ENCODE measurements at regions not wholly inside any gene's neighbourhood (a gene's known extent, or its start where the extent isn't known, plus 50 kb on each side); places are given as distances from the start of the nearest gene placed in this dataset.
A peak's percentile ranks its signal among the peaks of the same experiment; 100 is the strongest.
"Not testable (repeated sequence)": the region's sequence is repeated elsewhere in the genome, so short reads cannot be mapped to it uniquely, and the experiment has no call there.

DNA sequence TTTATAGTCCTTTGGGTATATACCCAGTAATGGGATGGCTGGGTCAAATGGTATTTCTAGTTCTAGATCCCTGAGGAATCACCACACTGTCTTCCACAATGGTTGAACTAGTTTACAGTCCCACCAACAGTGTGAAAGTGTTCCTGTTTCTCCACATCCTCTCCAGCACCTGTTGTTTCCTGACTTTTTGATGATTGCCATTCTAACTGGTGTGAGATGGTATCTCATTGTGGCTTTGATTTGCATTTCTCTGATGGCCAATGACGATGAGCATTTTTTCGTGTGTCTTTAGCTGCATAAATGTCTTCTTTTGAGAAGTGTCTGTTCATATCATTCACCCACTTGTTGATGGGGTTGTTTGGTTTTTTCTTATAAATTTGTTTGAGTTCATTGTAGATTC is 612.5 kb upstream of the SGCD start:
- DNase-seq, result not testable (repeated sequence)

DNA sequence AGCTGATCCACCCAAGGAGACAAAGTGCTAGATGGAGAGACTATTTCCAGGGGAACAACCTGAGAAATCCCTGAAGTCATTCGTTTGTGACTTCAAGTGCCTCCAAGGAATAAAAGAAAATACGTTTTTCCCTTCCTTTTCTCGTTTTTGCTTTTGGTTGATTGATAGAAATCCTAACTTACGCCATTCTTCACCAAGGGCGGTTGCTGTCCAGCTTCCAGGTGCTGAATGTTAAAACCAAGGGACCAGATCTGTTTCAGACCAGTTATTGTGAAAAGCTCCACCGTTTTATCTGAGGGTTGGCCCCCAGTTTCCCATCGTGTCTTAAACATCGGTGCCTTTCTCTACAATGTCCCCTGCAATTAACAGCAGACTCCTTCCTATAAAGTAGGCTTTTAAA is 600.7 kb upstream of the SGCD start:
- DNase-seq, result no peak

DNA sequence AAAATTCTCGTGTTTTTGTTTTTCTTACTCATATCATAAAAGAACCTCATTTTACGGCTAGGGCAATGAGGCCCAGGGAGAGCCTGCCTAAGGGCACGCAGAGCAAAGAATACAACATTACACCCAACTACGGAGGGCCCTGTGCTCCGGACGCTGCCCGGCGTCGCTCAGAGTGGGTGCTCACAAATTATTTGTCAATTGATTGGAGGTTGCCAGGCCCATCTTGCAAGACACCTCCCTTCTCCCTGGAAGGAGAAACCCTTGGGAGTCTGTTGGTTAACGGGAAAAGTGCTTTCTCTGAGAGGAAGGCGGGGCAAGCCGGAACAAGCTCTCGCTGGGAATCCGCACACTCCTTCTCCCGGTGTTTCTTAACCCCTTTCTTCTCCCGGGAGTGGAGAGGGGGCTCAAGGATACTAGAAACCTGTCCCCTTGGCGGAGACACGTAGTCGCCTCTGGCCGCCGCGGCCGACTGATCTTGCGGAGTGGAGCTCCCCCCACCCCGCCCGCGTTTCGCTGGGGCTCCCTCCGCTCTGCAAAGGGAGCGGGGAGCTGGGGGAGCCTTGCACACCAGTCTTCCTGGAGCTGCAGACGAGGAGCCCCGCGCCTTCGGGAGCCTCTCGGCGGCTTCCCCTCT is 599.3 kb upstream of the SGCD start:
- peak; percentile 49 for DNase-seq

DNA sequence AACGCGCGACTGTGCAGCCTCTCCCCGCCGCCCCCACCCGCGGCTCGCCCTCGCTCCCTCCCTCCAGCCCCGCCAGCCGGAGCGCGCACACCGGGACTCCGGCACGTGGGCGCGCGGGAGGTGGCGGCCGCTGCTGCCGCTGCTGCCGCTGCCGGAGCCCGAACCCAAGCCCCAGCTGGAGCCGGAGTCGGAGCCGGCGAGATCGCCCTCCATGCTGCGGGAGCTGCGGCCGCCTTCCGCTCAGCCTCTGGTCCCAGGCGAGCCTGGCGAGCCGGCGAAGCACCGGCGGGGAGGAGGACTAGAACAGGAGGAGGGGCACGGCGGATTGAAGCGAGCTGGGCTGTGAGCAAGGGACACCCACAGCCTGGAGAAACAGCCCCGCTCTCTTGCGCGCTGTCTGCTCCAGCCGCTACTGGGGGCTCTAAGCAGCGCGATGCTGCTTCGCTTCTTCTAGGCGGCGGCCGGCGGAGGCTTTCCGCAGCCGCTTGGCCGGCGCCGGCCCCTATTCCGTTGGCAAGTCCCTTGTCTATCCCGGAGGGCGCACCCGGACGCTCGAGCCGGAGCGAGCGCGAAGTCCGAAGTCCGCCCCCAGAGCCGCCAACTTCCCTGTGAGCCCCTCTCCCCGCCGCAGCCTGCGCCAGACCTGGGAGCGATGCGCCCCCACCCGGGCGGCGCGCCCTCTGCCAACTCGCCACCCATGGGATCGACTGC is 598.7 kb upstream of the SGCD start:
- peak; percentile 60 for DNase-seq

DNA sequence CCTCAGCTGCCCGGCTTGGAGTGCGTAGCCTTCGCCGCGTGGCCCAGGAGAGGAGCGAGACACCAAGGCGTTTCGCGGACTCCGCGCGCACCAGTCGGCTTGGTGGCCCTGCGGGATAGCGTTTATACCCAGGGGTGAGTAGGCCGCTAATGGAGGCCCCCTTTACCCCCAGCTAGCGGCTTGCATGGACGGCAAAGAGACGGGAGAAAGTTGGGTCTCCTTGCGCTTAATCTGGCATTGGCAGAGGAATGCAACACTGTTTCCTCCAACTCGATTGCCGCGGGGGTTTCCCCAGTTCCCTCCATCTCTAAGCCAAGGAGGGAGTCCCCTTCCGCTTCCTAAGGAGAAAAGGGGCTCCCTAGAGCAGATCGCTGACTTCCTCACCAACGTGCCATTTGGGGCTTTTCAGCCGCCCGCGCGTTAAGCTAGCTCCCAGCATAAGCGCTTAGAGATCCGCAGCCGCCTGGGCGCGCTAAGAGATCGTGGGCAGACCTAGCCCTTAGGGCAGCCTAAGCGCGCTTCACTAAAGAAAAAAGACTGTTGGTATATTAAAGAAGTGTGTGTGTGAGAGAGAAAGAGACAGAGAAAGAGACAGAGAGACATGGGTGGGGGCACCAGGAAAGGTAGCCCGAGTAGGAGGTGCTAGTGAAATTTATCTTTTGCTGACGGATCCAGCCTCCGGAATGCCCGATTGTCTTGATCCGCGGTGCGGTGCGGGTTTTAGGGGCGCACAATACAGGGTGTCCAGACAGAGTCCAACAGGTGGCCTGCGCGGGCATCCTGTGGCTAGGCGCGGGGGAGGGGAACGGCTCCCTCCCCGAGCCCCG is 597.9 kb upstream of the SGCD start:
- peak; percentile 51 for DNase-seq

DNA sequence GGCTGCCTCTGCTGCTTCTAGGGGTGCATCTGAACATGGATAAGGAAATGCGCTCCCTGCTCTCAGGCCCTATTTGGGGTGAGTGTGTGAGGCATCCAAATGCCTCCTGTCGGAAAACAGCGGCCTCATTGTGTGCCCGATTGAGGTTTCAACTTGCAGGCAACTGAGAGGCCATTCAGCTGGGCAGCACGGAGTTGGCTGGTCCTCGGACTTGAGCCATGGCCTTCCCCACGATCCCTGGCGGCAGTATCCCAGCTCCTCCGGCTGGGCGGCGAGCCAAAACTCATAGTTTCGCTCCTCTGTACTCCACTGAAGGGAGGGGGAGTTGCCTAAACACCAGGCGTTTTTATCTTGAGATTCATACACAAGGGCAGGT is 597.3 kb upstream of the SGCD start:
- peak; percentile 73 for DNase-seq

DNA sequence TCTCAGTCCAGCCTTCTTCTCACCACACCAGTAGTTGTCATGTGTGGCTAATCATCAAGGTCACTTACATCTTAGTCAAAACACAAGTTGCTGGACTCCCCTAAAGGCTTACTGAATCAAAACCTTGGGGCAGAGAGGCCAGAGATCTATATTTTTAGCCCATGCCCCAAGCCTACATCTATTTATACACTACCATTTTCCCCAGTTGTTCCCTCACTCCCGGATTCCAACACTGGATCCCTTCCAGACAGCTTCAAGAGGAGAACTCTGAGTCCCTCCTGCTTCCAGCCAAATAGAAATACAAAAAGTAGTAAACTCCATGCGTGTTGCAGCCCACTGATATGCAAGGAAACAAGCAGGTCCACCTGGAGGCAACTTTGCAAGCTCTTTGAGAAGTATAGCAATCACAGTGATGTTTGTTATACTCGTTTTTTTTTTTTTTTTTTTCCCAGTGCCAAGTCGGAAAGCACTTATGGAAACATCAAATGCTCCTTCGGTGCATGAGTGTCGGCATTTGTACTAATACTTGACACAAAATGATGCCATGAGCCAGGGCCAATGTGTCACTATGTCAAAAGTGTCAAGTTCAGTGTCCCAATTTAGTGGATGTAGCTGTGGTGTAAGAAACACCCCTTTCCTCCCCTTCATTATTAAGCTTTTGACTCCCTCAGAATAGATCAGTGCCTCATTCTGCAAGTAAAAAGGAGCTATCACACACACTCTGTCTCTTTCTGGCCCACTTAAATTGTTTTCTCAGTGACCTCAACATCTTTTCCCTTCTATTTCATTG is 594.2 kb upstream of the SGCD start:
- no peak for DNase-seq

DNA sequence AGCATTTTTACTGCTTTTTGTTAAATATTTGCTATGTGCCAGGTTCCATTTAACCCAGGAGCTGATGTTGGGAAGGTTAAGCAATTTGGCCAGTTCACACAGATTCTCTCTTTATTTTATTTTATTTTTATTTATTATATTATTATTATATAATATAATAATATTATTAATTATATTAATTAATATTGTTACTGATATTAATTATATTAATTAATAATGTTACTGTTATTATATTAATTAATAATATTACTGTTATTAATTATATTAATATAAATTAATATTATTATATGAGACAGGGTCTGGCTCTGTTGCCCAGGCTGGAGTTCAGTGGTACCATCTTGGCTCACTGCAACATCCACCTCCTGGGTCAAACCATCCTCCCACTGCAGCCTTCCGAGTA is 593.0 kb upstream of the SGCD start:
- no peak for DNase-seq

DNA sequence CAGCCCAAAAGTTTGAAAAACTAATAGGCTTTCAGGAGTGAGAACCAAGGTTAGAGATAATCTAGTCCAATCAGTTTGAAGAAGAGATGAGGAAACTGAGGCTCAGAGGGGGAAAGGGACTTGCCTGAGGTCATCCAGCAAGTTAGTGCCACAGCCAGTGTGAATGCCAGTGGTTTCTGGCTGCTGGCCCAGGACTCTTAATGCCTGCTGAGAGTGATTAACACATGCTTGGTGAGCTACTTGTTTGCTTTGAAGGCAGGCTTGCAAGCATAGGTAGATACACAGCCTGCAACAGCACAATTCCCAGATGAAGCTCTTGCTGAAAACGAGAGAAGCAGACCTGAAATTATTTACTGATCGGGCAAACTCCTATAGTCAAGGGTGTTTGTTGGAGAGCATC is 591.6 kb upstream of the SGCD start:
- no peak for DNase-seq

DNA sequence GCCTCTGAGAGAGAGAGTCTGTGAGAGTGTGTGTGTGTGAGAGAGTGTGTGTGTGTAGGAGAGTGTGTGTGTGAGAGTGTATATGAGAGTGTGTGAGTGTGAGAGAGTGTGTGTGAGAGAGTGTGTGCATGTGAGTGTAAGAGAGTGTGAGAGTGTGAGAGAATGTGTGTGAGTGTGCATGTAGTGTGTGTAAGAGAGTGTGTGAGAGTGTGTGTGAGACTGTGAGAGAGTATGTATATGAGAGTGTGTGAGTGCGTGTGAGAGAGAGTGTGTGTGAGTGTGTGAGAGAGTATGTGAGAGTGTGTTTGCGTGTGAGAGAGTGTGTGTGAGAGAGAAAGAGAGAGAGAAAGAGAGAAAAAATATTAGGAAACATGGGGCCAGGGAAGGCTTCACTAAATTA is 588.3 kb upstream of the SGCD start:
- no peak for DNase-seq

DNA sequence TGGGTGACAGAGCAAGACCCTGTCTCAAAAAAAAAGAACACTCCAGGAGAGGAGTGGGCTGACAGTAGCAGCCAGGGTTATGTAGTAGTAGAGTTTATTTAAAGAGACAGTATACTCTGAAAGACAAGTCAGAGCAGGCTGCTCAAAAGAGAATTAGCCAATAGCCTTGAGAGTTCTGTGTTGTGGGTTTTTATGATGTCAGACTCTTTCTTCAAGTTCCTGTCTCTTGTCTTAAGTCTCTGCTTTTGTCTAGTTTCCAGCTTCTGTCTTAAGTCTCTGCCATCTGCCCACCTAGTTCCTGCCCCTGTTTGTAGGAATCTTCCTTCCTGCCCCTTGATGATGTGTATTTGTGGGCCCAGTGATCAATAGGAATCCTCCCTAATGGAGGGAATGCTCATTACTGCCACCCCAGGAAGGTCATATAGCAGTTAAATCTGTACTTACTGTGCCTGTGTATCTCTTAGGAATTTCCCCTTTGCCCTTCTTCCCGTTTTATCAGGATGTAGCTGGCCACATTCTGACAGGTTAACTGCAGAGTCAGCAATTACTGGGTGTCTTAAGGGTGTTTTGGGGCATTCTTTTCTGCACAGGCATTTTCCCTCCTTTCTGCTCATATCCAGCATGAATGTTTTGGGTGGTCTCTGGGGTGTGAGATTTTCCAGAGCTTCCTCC is 580.5 kb upstream of the SGCD start:
- DNase-seq, result no peak

DNA sequence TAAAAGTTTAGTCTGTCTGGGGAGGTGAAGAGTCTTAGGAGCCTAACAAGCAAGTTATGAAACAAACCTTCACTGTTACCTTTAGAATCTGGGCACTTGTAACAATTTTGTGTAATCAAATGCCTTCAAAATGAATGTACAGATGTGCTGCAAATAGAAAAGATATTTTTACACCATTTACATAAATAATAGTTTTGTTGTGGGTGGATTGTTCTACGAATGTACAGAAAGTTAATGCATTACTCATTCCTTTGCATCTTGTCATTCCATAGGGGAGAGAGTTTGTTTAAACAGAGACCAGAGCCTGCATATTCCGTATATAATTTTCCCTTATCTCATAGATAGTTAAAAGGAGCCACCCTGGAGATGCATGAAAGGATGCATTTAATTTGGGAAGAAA is 576.9 kb upstream of the SGCD start:
- no peak for DNase-seq

DNA sequence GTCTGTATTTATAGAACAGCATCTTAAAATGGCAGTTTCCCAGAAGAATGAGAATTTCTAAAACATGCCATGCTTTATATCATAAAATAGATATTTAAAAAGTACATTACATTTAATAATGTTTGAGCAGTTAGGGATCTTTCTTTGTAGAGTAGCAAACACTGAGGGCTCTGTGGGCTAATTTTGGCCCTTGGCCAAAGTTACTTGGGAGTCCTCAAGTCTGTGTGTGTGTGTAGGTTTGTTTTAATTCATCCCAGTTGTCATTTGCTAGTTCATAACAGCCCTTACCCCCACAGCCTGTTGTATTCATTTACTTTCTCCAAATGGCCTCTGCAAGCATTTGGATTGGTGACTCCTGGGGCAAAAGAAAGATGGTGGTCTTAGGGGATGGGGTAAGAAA is 576.4 kb upstream of the SGCD start:
- no peak for DNase-seq

DNA sequence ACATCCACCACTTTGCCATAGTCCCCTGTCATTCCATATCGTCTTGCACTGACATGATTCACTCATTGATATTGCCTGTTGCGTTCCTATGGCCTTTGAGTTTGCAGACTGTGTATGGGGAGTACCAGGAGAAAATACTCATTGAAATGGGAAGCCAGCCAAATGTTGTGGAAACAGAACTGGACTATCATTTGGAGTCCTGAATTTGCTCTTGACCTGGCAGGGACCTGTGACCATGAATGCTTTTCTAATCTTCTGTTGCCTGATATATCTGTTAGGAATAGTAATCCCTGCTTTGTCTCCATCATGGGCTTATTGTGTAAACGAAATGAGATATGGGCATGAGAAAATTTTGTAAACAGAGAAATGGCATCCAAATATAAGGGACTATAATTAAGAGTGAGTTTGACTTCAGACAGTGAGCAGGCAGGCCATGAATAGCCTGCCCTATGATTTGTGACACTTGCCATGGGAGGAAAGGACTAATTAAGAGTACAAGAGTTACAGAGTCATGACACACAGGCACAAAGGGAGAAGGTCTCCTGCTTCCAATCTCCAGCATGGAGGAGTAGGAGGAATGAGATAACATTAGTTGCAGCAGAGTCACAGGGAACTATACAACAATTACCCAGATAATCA is 572.9 kb upstream of the SGCD start:
- DNase-seq, result no peak

DNA sequence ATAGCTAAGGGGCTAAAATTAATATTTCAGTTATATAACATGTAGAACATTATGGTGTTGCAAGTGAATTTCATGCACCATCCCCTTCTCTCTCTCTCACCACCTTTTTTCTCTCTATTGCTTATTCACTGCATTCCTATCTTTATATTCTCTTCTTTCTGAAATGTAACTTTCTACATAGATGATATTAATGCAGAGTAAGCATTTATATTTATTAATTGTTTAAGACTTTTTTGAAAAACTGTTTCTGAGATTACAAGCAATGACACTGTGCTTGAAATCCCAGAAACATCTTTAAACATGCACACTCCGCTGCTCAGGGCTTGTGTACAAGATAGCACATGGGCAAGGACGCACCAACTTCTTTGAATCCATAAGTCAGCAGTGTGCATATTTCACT is 567.7 kb upstream of the SGCD start:
- DNase-seq, result no peak

DNA sequence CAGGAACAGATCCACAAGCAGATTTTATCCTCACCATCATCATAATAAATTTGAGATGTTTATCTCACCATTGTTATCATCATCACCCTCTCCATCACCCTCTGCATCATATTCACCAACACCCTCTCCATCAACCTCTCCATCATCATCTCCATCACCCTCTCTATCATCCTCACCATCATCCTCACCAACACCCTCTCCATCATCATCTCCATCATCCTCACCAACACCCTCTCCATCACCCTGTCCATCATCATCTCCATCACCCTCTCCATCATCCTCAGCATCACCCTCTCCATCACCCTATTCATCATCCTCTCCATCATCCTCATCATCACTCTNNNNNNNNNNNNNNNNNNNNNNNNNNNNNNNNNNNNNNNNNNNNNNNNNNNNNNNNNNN is 567.0 kb upstream of the SGCD start:
- no peak for DNase-seq

DNA sequence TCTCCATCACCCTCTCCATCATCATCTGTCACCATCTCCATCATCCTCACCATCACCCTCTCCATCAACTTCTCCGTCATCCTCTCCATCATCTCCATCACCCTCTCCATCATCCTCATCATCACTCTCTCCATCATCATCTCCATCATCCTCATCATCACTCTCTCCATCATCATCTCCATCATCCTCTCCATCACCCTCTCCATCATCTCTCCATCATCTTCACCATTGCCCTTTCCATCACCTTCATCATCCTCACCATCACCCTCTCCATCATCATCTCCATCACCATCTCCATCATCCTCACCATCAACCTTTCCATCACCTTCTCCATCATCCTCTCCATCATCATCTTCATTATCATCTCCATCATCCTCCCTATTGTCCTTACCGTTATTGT is 565.5 kb upstream of the SGCD start:
- DNase-seq, result no peak

DNA sequence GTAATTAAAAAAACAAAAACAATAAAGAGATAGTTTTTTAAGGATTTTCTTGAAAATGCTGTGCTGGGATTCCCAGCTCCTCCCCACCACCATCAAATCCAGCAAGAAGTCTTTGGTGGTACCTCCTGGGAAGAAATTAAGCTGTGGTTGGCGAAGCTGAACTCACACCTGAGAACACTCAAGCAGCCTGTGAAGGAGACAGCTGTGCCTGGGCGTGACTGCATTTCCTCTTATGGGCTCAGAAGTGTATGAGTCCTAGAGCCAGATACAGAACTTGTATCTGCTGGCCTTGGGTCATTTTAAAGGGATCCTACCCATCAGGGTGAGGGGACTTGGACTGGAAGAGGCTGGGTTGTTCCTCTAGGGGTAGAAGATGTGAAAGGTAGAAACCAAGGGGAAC is 561.2 kb upstream of the SGCD start:
- DNase-seq, result no peak

DNA sequence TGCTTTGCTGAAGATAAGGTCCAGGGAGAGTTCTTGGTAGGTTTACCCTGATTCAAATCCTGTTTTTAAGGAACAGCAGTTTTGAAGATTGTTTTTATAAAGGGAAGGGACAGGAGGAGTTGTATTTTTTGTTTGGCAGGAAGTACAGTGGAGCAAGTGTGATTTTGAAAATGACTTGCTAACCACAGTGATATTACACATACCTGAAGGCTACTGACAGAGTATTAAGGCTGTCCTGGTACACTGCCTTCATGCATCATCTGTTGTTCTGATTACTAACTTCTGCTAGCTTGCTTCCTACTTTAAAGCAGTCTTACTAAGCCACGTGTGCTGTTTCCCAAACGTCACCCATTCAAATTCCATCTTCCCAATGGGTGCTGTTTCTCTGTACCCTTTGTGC is 559.5 kb upstream of the SGCD start:
- no peak for DNase-seq

DNA sequence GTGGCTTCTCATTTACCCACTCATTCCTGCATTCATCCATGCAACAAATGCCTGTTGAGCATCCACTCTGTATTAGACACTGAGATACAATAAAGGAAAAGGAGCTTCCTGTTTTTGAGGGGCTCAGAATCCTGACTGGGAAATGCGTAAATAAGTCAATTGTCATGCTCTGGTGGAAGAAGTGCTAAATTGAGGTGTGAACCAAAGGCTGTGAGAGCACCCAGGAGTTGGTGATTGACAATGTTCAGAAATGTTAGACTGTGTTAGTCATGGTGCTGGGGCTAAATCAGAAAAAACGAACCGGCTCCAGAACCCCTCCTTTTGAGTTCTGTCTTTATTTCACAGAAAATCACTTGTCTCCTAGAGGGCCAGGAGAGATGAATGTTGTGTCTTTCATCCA is 558.6 kb upstream of the SGCD start:
- DNase-seq, result no peak

DNA sequence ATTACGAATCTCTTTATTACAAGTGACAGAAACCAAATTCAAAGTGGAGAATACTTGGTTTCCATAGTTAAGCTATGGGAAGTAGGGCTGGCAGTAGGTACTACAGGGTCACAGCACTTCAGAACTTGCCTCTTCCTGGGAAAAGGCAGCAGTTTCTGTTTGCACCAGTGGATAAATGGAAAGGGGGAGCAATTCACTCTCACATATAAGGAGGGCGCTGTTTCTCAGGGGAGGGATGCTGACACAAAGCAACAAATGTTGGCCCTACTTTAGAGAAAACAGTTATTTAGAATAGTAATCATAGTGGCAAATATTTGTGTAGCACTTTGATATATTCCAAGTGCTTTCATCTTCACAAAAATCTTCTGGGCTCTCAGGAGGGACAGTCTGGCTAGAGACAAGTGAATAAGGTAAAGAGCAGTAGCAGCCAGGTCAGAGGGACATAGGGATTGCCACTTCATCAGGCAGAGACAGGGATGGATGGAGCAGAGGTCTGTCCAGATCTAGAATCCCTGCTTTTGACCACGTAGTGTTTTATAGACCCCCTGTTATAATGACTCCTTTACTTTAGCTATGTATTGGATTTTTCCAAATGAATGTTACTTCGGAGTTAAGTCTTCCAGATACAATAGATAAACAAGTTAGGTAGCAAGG is 554.8 kb upstream of the SGCD start:
- DNase-seq, result no peak

All from occipital lobe (tissue), 1 donor.